ENCODE measurements at regions not wholly inside any gene's neighbourhood (a gene's known extent, or its start where the extent isn't known, plus 50 kb on each side); places are given as distances from the start of the nearest gene placed in this dataset.

GRCh38 chr2:13745330-13745729, 887.2 kb upstream of the LRATD1 start:
- ATAC-seq (ENCODE audit: low read depth) (no peak), DNase-seq (ENCODE audit: low spot score) (no peak)
- no peaks in the 10 kb centered on the region for H3K4me1 ChIP-seq (ENCODE audit: insufficient read depth, poor library complexity, severe bottlenecking)
- no peaks in the 10 kb centered on the region for H3K36me3 ChIP-seq (ENCODE audit: low read depth)
- TF ChIP-seq CTCF (IDR thresholded peaks at IDR 0.05; ENCODE audit: poor library complexity, severe bottlenecking) = no peak
- no peaks in the 10 kb centered on the region for H3K27me3 ChIP-seq (ENCODE audit: insufficient read depth, poor library complexity, severe bottlenecking)
- H3K9me3 ChIP-seq (ENCODE audit: severe bottlenecking) = no peaks in the 10 kb centered on the region
- no peak overlapping the region for H3K27ac ChIP-seq (ENCODE audit: poor library complexity, severe bottlenecking)
- no peak overlapping the region for H3K4me3 ChIP-seq (ENCODE audit: severe bottlenecking)

- no peak for ATAC-seq (ENCODE audit: low read depth)
- Histone ChIP-seq H3K9me3 (ENCODE audit: severe bottlenecking) (no peaks in the 10 kb centered on the region), H3K27me3 (ENCODE audit: insufficient read depth, poor library complexity, severe bottlenecking) (no peaks in the 10 kb centered on the region), H3K27ac (ENCODE audit: poor library complexity, severe bottlenecking) (no peak overlapping the region), H3K4me3 (ENCODE audit: severe bottlenecking) (no peak overlapping the region), H3K4me1 (ENCODE audit: insufficient read depth, poor library complexity, severe bottlenecking) (no peaks in the 10 kb centered on the region), H3K36me3 (ENCODE audit: low read depth) (no peaks in the 10 kb centered on the region)
- DNase-seq (ENCODE audit: low spot score) = no peak
- no peak for TF ChIP-seq CTCF (IDR thresholded peaks at IDR 0.05; ENCODE audit: poor library complexity, severe bottlenecking)
Measured at GRCh38 chr2:13751955-13752354, 880.6 kb upstream of the LRATD1 start.

DNA sequence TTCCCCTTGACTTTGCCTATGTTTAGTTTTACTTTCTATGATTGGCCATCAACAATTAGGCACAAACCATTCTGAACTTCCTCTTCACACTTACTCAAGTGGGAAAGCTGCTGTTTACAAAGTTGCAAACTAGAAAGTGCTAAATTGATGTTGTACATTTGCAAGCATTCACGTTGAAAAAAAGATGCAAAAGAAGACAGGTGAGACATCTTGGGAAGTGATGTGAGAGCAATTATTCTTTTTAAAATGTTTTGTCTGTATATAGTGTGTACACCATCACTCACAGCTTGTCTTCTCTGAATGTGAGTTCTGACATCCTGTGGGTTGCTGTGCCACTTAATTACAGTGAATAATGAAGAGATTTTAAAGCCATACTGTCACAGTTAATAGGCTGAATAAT, 874.1 kb upstream of the LRATD1 start:
- H3K36me3 ChIP-seq (ENCODE audit: low read depth) = no peaks in the 10 kb centered on the region
- H3K9me3 ChIP-seq (ENCODE audit: severe bottlenecking) = no peaks in the 10 kb centered on the region
- TF ChIP-seq CTCF (IDR thresholded peaks at IDR 0.05; ENCODE audit: poor library complexity, severe bottlenecking) = no peak
- no peak for DNase-seq (ENCODE audit: low spot score)
- H3K27me3 ChIP-seq (ENCODE audit: insufficient read depth, poor library complexity, severe bottlenecking) = no peaks in the 10 kb centered on the region
- no peaks in the 10 kb centered on the region for H3K4me1 ChIP-seq (ENCODE audit: insufficient read depth, poor library complexity, severe bottlenecking)
- no peak overlapping the region for H3K4me3 ChIP-seq (ENCODE audit: severe bottlenecking)
- no peak overlapping the region for H3K27ac ChIP-seq (ENCODE audit: poor library complexity, severe bottlenecking)
- ATAC-seq (ENCODE audit: low read depth) = no peak

DNA sequence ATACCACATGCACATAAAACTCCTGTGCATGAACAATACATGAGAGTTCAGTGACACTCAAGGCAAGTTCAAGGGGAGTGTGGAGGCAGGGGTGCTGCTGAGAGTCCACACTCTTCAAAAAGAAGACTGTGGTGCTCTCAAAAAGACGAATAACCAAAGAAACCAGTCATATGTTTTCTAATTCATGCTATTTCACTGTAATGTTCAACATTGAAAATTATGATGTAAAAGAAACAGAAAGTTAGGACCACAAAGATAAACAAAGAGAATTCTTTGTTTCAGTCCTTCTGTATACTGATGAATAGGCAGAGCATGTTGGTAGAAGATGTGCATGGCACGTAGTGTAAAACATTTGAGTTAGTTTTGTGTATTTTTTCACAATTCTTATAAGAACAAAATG, 864.2 kb upstream of the LRATD1 start:
- Histone ChIP-seq H3K27me3 (ENCODE audit: insufficient read depth, poor library complexity, severe bottlenecking) (no peaks in the 10 kb centered on the region), H3K9me3 (ENCODE audit: severe bottlenecking) (no peaks in the 10 kb centered on the region), H3K4me3 (ENCODE audit: severe bottlenecking) (no peak overlapping the region), H3K4me1 (ENCODE audit: insufficient read depth, poor library complexity, severe bottlenecking) (no peaks in the 10 kb centered on the region), H3K36me3 (ENCODE audit: low read depth) (no peaks in the 10 kb centered on the region), H3K27ac (ENCODE audit: poor library complexity, severe bottlenecking) (no peak overlapping the region)
- DNase-seq (ENCODE audit: low spot score) = no peak
- ATAC-seq (ENCODE audit: low read depth) = no peak
- no peak for TF ChIP-seq CTCF (IDR thresholded peaks at IDR 0.05; ENCODE audit: poor library complexity, severe bottlenecking)

- Histone ChIP-seq H3K27ac (ENCODE audit: poor library complexity, severe bottlenecking) (no peak overlapping the region), H3K4me1 (ENCODE audit: insufficient read depth, poor library complexity, severe bottlenecking) (no peaks in the 10 kb centered on the region), H3K4me3 (ENCODE audit: severe bottlenecking) (no peak overlapping the region), H3K36me3 (ENCODE audit: low read depth) (no peaks in the 10 kb centered on the region), H3K27me3 (ENCODE audit: insufficient read depth, poor library complexity, severe bottlenecking) (no peaks in the 10 kb centered on the region), H3K9me3 (ENCODE audit: severe bottlenecking) (no peaks in the 10 kb centered on the region)
- ATAC-seq (ENCODE audit: low read depth) (no peak), DNase-seq (ENCODE audit: low spot score) (no peak)
- no peak for TF ChIP-seq CTCF (IDR thresholded peaks at IDR 0.05; ENCODE audit: poor library complexity, severe bottlenecking)
Measured at GRCh38 chr2:13770279-13770678, 862.2 kb upstream of the LRATD1 start.

Data from RWPE2 (cell line).